SK-N-SH (cell line): ENCODE measurements at regions not wholly inside any gene's neighbourhood (a gene's known extent, or its start where the extent isn't known, plus 50 kb on each side); places are given as distances from the start of the nearest gene placed in this dataset.

ENCODE experiments used
- CTCF ChIA-PET: fragments of 300-600, 350-600 bp; formaldehyde crosslinking; extraction: SDS; loops from one replicate; lab custom pipeline; 2021; lab: Yijun Ruan, JAX
- POLR2A ChIA-PET: fragments of 350-600 bp; sonication (Branson Sonifier 250); formaldehyde crosslinking; extraction: SDS; loops from one replicate; lab custom pipeline; 2020; ENCODE audit warnings: antibody characterized with exemption, inconsistent platforms; lab: Yijun Ruan, JAX
- DNase-seq: peaks from one replicate; pipeline ENCODE4 v3.0.0; 2012
- H2AFZ ChIP-seq: fragments of 200-600 bp; sonication (generic); 2 replicates; pipeline ENCODE4 v1.8.1; 2016; ENCODE audit warnings: antibody characterized with exemption, mild to moderate bottlenecking, low read depth
- H3F3A ChIP-seq: fragments of 200-600 bp; sonication (generic); replicated peaks from 2 replicates; pipeline ENCODE3; 2016; ENCODE audit warnings: antibody characterized with exemption, mild to moderate bottlenecking; ENCODE audit not compliant: insufficient read depth
- H3K27ac ChIP-seq, 2 experiments: fragments of 200-500 bp in 1 of 2; fragments of 200-600 bp in 1 of 2; sonication (Bioruptor generic) in 1 of 2; sonication (generic), shearing (Covaris generic) in 1 of 2; 2 replicates each; pipeline versions ENCODE4 v1.5.1 to v1.6.1; 2014 to 2016; ENCODE audit warnings: low read depth in 2 of 2, inconsistent platforms in 1 of 2, low read length in 1 of 2, mild to moderate bottlenecking in 1 of 2, mixed read lengths in 1 of 2
- H3K27me3 ChIP-seq: fragments of 200-600 bp; sonication (generic), shearing (Covaris generic); 2 replicates; pipeline ENCODE4 v1.6.1; 2016; ENCODE audit warnings: mixed run types; ENCODE audit not compliant: insufficient read depth
- H3K36me3 ChIP-seq, 2 experiments: fragments of 200-500 bp in 1 of 2; fragments of 200-600 bp in 1 of 2; sonication (Bioruptor generic) in 1 of 2; sonication (generic) in 1 of 2; replicated peaks in 1 of 2; 2 replicates each; pipeline versions ENCODE3 to v1.5.1; 2014 to 2016; ENCODE audit warnings: low read length in 1 of 2, mild to moderate bottlenecking in 1 of 2; ENCODE audit not compliant: insufficient read depth in 2 of 2, control insufficient read depth in 1 of 2
- H3K4me1 ChIP-seq, 2 experiments: fragments of 200-500 bp in 1 of 2; fragments of 200-600 bp in 1 of 2; sonication (Bioruptor generic) in 1 of 2; sonication (generic), shearing (Covaris generic) in 1 of 2; 2 replicates each; pipeline versions ENCODE4 v1.5.1 to v1.6.1; 2014 to 2016; ENCODE audit warnings: low read depth in 1 of 2, low read length in 1 of 2, mixed run types in 1 of 2; ENCODE audit not compliant: insufficient read depth in 2 of 2, control insufficient read depth in 1 of 2
- H3K4me2 ChIP-seq: fragments of 200-600 bp; sonication (generic), shearing (Covaris generic); 2 replicates; pipeline ENCODE4 v1.6.1; 2017; ENCODE audit warnings: mixed run types
- H3K4me3 ChIP-seq, 2 experiments: fragments of 200-500 bp in 1 of 2; fragments of 200-600 bp in 1 of 2; sonication (Bioruptor generic) in 1 of 2; sonication (generic), shearing (Covaris generic) in 1 of 2; 2 replicates each; pipeline versions ENCODE4 v1.5.1 to v1.8.1; 2014 to 2016; ENCODE audit warnings: low read depth in 2 of 2, inconsistent platforms in 1 of 2, low read length in 1 of 2, mild to moderate bottlenecking in 1 of 2, mixed read lengths in 1 of 2, moderate library complexity in 1 of 2
- H3K79me2 ChIP-seq: fragments of 200-600 bp; sonication (generic); 2 replicates; pipeline ENCODE4 v1.8.1; 2017; ENCODE audit warnings: mild to moderate bottlenecking; ENCODE audit not compliant: insufficient read depth
- H3K9ac ChIP-seq: fragments of 200-600 bp; sonication (generic); 2 replicates; pipeline ENCODE4 v1.6.1; 2017; ENCODE audit warnings: mixed run types
- H3K9me2 ChIP-seq: fragments of 200-600 bp; sonication (generic); 2 replicates; pipeline ENCODE4 v1.6.1; 2017; ENCODE audit warnings: mixed run types
- H3K9me3 ChIP-seq: fragments of 200-600 bp; sonication (generic); 2 replicates; pipeline ENCODE4 v1.6.1; 2017; ENCODE audit warnings: mixed run types, mild to moderate bottlenecking, moderate library complexity
- H4K20me1 ChIP-seq: fragments of 200-600 bp; sonication (generic); 2 replicates; pipeline ENCODE4 v1.6.1; 2017; ENCODE audit warnings: mild to moderate bottlenecking, mixed run types; ENCODE audit not compliant: insufficient read depth
- CHD2 ChIP-seq: fragments of 150-350 bp; IDR thresholded peaks from 2 replicates; pipeline ENCODE4 v1.6.1; 2018; ENCODE audit warnings: low read length; ENCODE audit not compliant: partially characterized antibody
- ELF1 ChIP-seq: IDR thresholded peaks from 2 replicates; pipeline ENCODE4 v1.4.0; 2012
- EP300 ChIP-seq, 2 experiments: IDR thresholded peaks; 2 replicates each; pipeline versions ENCODE4 v1.4.0 to v1.6.1; 2012; ENCODE audit warnings: borderline replicate concordance in 1 of 2, low read depth in 1 of 2, low read length in 1 of 2
- EZH2phosphoT487 ChIP-seq: fragments of 200-600 bp; sonication (generic); IDR thresholded peaks from 2 replicates; pipeline ENCODE4 v1.6.1; 2017; ENCODE audit warnings: low read depth, mixed run types, mild to moderate bottlenecking, antibody characterized with exemption, moderate library complexity, borderline replicate concordance
- FOSL2 ChIP-seq: IDR thresholded peaks from 2 replicates; pipeline ENCODE4 v1.4.0; 2012; ENCODE audit warnings: low read depth, mild to moderate bottlenecking, moderate library complexity, borderline replicate concordance
- FOXM1 ChIP-seq: IDR thresholded peaks from 2 replicates; pipeline ENCODE4 v1.4.0; 2012; ENCODE audit warnings: low read depth, mild to moderate bottlenecking
- IRF3 ChIP-seq: fragments of 150-350 bp; IDR thresholded peaks from 2 replicates; pipeline ENCODE4 v1.6.1; 2016; ENCODE audit warnings: mild to moderate bottlenecking, low read depth, low read length
- JUND ChIP-seq: IDR thresholded peaks from 2 replicates; pipeline ENCODE4 v1.4.0; 2012
- MAX ChIP-seq: IDR thresholded peaks from 2 replicates; pipeline ENCODE4 v1.4.0; 2012; ENCODE audit warnings: low read depth
- NRF1 ChIP-seq: IDR thresholded peaks from 2 replicates; pipeline ENCODE4 v1.6.1; 2012; ENCODE audit warnings: low read depth, mild to moderate bottlenecking, low read length
- PBX3 ChIP-seq: IDR thresholded peaks from 2 replicates; pipeline ENCODE4; 2012
- POLR2AphosphoS5 ChIP-seq: IDR thresholded peaks from 2 replicates; pipeline ENCODE4 v1.6.1; 2012; ENCODE audit warnings: low read depth, low read length
- RAD21 ChIP-seq: IDR thresholded peaks from 2 replicates; pipeline ENCODE4 v1.6.1; 2012; ENCODE audit warnings: mild to moderate bottlenecking, low read length
- RCOR1 ChIP-seq: fragments of 150-350 bp; IDR thresholded peaks from 2 replicates; pipeline ENCODE4 v1.6.1; 2017; ENCODE audit warnings: antibody characterized with exemption, low read length
- REST ChIP-seq: IDR thresholded peaks from 2 replicates; pipeline ENCODE4 v1.6.1; 2012; ENCODE audit warnings: mild to moderate bottlenecking, low read depth, low read length, moderate library complexity
- RFX5 ChIP-seq: IDR thresholded peaks from 2 replicates; pipeline ENCODE4 v1.6.1; 2012; ENCODE audit warnings: mild to moderate bottlenecking, improper control_type of control experiment, low read length
- RXRA ChIP-seq: IDR thresholded peaks from 2 replicates; pipeline ENCODE4 v1.4.0; 2012; ENCODE audit warnings: low read depth, mild to moderate bottlenecking, borderline replicate concordance
- TCF12 ChIP-seq: IDR thresholded peaks from 2 replicates; pipeline ENCODE4 v1.4.0; 2012
- YY1 ChIP-seq: IDR thresholded peaks from 2 replicates; pipeline ENCODE4 v1.4.0; 2012; ENCODE audit warnings: low read depth, mild to moderate bottlenecking
- WGBS: methylation state at CpG from one replicate; pipeline ENCODE4 v1.1.6; 2017; ENCODE audit warnings: low lambda C conversion rate; 5-methylcytosine and 5-hydroxymethylcytosine counted together
- TF ChIP-seq, protein P1 (sequence below): fragments of 200-600 bp; sonication (generic); IDR thresholded peaks from 2 replicates; pipeline ENCODE4 v1.6.1; 2017; ENCODE audit warnings: antibody characterized with exemption, mild to moderate bottlenecking, moderate library complexity
- TF ChIP-seq, protein P2 (sequence below): IDR thresholded peaks from 2 replicates; pipeline ENCODE4 v1.4.0; 2012; ENCODE audit warnings: low read depth, borderline replicate concordance

GRCh38 chr5:34475249-34475966 lies 180.7 kb upstream of the RAI14 start (continued):
- TF ChIP-seq REST (no peak), FOSL2 (no peak)

DNA sequence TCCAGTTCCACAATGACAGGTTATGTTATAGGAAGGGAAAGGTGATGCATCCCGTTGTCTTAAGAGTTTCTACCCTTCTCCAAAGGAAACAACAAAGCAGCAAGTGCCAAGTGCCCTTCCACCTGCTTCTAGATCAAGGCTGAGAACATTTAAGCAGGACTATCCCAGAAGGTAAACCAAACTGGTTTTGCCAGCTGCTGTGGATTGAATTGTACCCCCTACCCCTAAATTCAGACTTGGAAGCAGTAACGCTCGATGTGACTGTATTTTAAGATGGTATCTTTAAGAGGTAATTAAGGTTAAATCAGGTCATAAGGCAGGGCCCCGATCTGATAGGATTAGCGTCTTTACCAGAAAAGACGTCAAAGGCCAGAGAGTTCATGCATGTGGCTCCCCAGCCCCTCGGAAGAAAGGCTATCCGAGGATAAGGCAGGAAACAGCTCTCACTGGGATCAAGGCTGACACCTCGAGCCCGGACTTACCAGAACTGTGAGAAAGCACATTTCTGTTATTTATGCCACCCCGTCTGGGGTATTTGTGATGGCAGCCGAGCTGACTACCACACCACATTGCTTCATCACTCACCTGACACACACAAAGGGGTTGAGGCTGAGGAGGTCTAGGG lies 179.1 kb upstream of the RAI14 start:
- Histone ChIP-seq H3K9me3 (no peaks in the 10 kb centered on the region), H3K79me2 (no peaks in the 10 kb centered on the region), H2AFZ (no peak overlapping the region), H3F3A (no peaks in the 10 kb centered on the region), H3K27me3 (no peaks in the 10 kb centered on the region), H4K20me1 (no peaks in the 10 kb centered on the region), H3K4me1 (no peaks in the 10 kb centered on the region), H3K4me3 (no peak overlapping the region), H3K27ac (no peak overlapping the region), H3K4me2 (no peak overlapping the region), H3K36me3 (no peaks in the 10 kb centered on the region), H3K9ac (no peak overlapping the region), H3K9me2 (no peaks in the 10 kb centered on the region)
- 60% methylated on average over 12 of the region's 12 CpGs for WGBS
- ChIA-PET POLR2A (no interaction called here), CTCF (interaction anchor here (1.0 to 6.9 kb wide), 5 partner anchors 8 to 421 kb away, joined by 3 to 61 read pairs (median 5); no protein-coding TSS in a partner anchor)
- TF ChIP-seq RCOR1, result no peak
- no peak for TF ChIP-seq PBX3
- TF ChIP-seq IRF3, result no peak
- TF ChIP-seq RXRA, result no peak
- no peak for TF ChIP-seq EP300 (IDR thresholded peaks at IDR 0.05; ENCODE audit: borderline replicate concordance in 1 of 2, low read depth in 1 of 2, low read length in 1 of 2)
- TF ChIP-seq, protein P1, sequence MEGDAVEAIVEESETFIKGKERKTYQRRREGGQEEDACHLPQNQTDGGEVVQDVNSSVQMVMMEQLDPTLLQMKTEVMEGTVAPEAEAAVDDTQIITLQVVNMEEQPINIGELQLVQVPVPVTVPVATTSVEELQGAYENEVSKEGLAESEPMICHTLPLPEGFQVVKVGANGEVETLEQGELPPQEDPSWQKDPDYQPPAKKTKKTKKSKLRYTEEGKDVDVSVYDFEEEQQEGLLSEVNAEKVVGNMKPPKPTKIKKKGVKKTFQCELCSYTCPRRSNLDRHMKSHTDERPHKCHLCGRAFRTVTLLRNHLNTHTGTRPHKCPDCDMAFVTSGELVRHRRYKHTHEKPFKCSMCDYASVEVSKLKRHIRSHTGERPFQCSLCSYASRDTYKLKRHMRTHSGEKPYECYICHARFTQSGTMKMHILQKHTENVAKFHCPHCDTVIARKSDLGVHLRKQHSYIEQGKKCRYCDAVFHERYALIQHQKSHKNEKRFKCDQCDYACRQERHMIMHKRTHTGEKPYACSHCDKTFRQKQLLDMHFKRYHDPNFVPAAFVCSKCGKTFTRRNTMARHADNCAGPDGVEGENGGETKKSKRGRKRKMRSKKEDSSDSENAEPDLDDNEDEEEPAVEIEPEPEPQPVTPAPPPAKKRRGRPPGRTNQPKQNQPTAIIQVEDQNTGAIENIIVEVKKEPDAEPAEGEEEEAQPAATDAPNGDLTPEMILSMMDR, result no peak
- no peak for TF ChIP-seq RAD21
- no peak for TF ChIP-seq TCF12
- TF ChIP-seq ELF1, result no peak
- no peak for TF ChIP-seq FOXM1
- TF ChIP-seq, protein P2, sequence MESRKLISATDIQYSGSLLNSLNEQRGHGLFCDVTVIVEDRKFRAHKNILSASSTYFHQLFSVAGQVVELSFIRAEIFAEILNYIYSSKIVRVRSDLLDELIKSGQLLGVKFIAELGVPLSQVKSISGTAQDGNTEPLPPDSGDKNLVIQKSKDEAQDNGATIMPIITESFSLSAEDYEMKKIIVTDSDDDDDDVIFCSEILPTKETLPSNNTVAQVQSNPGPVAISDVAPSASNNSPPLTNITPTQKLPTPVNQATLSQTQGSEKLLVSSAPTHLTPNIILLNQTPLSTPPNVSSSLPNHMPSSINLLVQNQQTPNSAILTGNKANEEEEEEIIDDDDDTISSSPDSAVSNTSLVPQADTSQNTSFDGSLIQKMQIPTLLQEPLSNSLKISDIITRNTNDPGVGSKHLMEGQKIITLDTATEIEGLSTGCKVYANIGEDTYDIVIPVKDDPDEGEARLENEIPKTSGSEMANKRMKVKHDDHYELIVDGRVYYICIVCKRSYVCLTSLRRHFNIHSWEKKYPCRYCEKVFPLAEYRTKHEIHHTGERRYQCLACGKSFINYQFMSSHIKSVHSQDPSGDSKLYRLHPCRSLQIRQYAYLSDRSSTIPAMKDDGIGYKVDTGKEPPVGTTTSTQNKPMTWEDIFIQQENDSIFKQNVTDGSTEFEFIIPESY, result no peak
- TF ChIP-seq EZH2phosphoT487, result no peak
- TF ChIP-seq YY1, result no peak
- no peak for TF ChIP-seq NRF1
- no peak for TF ChIP-seq CHD2
- no peak for TF ChIP-seq POLR2AphosphoS5
- TF ChIP-seq MAX, result no peak
- TF ChIP-seq RFX5, result no peak
- TF ChIP-seq JUND, result no peak
- DNase-seq, result no peak
